Glutamatergic neuron (in vitro differentiated cells): ENCODE measurements at regions not wholly inside any gene's neighbourhood (a gene's known extent, or its start where the extent isn't known, plus 50 kb on each side); places are given as distances from the start of the nearest gene placed in this dataset.

Experiments
- DNase-seq: peaks from one replicate; pipeline ENCODE4 v3.0.0; 2022
- H3K27ac Mint-ChIP-seq: one replicate; pipeline ENCODE4 v1.8.0; 2020; ENCODE audit warnings: mild to moderate bottlenecking, mixed read lengths, inconsistent platforms; ENCODE audit not compliant: unreplicated experiment
- H3K27me3 Mint-ChIP-seq: one replicate; pipeline ENCODE4 v1.8.0; 2020; ENCODE audit warnings: mild to moderate bottlenecking, moderate library complexity, mixed read lengths, inconsistent platforms; ENCODE audit not compliant: unreplicated experiment
- H3K36me3 Mint-ChIP-seq: one replicate; pipeline ENCODE4 v1.8.0; 2020; ENCODE audit warnings: mild to moderate bottlenecking, mixed read lengths, inconsistent platforms; ENCODE audit not compliant: unreplicated experiment
- H3K4me1 Mint-ChIP-seq: one replicate; pipeline ENCODE4 v1.8.0; 2020; ENCODE audit warnings: mild to moderate bottlenecking, low read depth, mixed read lengths, inconsistent platforms; ENCODE audit not compliant: unreplicated experiment
- H3K4me3 Mint-ChIP-seq: one replicate; pipeline ENCODE4 v1.8.0; 2020; ENCODE audit warnings: mild to moderate bottlenecking, mixed read lengths, inconsistent platforms; ENCODE audit not compliant: unreplicated experiment
- H3K9me3 Mint-ChIP-seq: one replicate; pipeline ENCODE4 v1.8.0; 2020; ENCODE audit warnings: mild to moderate bottlenecking, moderate library complexity, mixed read lengths, inconsistent platforms; ENCODE audit not compliant: unreplicated experiment
- TF ChIP-seq, protein P1 (sequence below): fragments of 200-600 bp; sonication (generic); IDR thresholded peaks from one replicate; pipeline ENCODE4 v1.5.0; 2021; ENCODE audit not compliant: partially characterized antibody, unreplicated experiment

DNA sequence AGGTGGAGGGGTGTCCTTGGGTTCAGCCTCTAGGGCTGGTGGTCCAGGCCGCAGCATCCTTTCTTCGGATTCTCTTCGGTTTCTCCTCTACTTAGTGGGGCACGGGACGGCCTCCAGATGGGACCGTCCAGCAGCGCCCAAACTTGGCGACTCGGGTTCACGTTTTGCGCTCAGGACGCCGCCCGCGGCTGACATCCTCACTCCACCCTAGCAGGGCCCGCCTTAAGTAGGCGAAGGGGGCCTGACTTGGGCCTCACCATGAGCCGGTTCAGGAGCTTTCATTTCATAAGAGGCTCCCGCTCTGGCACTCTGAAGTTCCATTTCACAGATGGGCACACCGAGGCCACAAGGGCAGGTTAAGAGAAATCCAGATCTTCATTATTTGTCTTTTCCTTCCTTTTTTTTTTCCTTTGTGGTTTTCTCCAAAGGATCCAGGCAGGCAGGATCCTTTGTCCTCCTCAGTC is 141.2 kb downstream of the SEC14L1 start:
- Mint-ChIP-seq H3K9me3 (peaks cover 14% of the 10 kb centered on the region), H3K36me3 (peaks cover 5% of the 10 kb centered on the region), H3K4me3 (peak overlapping the region; percentile 81), H3K4me1 (no peaks in the 10 kb centered on the region), H3K27me3 (peaks cover 21% of the 10 kb centered on the region), H3K27ac (peak overlapping the region; percentile 48)
- DNase-seq: no peak
- TF ChIP-seq, protein P1, sequence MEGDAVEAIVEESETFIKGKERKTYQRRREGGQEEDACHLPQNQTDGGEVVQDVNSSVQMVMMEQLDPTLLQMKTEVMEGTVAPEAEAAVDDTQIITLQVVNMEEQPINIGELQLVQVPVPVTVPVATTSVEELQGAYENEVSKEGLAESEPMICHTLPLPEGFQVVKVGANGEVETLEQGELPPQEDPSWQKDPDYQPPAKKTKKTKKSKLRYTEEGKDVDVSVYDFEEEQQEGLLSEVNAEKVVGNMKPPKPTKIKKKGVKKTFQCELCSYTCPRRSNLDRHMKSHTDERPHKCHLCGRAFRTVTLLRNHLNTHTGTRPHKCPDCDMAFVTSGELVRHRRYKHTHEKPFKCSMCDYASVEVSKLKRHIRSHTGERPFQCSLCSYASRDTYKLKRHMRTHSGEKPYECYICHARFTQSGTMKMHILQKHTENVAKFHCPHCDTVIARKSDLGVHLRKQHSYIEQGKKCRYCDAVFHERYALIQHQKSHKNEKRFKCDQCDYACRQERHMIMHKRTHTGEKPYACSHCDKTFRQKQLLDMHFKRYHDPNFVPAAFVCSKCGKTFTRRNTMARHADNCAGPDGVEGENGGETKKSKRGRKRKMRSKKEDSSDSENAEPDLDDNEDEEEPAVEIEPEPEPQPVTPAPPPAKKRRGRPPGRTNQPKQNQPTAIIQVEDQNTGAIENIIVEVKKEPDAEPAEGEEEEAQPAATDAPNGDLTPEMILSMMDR: no peak

DNA sequence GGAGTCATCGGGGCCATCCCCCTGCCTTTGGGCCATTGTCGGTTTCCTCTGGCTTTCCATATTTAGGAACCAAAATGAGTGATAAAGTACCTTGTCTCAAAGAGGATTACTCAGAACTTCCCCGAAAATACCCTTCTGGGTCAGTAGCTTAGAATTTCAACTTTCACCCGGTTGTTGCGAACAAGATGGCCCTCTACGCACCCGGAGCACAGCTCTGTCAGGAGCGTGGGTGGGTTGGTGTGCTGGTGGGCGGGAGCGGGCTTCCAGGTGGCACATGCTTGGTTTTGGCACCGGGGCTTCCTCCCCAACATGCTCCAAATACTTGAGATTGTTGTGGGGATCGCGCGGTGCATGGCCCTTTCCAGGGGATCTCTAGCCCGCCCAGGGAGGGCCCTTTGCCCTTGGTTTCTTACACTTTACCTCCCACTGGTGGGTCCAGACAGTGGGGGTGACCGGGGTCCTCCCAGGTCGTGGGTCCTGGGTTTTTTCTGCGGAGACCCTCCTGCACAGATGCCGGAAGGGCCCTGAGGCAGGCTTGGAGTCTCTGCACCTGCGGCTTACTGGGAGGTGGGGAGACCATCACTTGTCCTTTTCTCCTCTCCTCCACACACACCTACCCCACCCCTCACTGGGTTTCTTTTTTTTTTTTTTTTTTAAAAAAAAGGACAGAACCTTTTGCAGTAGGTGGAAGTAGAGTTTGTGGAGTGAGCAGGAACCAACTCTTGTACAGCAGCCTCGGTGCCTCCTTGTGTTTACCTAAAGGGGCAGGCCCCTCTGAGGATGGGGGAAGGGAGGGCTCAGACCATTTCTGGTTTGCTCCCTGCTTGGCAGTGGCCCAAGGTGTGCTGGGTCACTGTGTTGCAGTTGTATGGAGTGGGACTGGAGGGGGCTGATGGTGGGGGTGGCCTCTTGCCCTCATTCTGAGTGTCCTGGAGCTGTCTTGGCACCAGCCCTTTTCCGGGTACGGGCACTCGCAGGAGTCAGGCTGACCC is 142.1 kb downstream of the SEC14L1 start:
- peaks cover 21% of the 10 kb centered on the region for H3K27me3 Mint-ChIP-seq
- H3K4me3 Mint-ChIP-seq: peak overlapping the region; percentile 81
- H3K9me3 Mint-ChIP-seq: peaks cover 14% of the 10 kb centered on the region
- H3K4me1 Mint-ChIP-seq: no peaks in the 10 kb centered on the region
- TF ChIP-seq, protein P1: no peak
- peaks cover 5% of the 10 kb centered on the region for H3K36me3 Mint-ChIP-seq
- DNase-seq: no peak
- no peak overlapping the region for H3K27ac Mint-ChIP-seq

DNA sequence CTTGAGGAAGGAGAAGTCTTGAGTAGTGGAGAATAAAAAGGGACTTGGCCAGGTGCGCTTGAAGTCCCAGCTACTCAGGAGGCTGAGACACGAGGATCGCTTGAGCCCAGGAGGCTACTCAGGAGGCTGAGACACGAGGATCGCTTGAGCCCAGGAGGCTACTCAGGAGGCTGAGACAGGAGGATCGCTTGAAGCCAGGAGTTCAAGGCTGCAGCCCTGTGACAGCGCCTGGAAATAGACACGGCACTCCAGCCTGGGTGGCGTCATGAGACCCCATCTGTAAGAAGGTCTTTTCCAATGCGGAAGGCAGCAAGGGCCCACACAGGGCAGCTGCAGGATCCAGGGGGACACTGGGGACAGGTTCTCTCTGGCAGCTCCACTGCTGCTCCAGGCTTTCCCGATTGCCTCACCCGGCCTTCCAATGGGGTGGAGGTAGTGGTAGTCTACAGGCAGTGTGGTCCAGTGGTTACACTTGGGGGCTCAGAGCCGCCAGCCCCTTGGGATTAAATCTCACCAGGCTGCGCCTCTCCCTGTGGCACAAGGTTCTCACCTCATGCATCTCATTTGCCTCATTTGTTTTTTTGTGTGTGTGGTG is 143.4 kb downstream of the SEC14L1 start:
- Mint-ChIP-seq H3K4me3 (no peak overlapping the region), H3K4me1 (no peaks in the 10 kb centered on the region), H3K9me3 (peaks cover 14% of the 10 kb centered on the region), H3K27me3 (peaks cover 21% of the 10 kb centered on the region), H3K27ac (no peak overlapping the region), H3K36me3 (peaks cover 5% of the 10 kb centered on the region)
- DNase-seq: no peak
- TF ChIP-seq, protein P1: no peak

DNA sequence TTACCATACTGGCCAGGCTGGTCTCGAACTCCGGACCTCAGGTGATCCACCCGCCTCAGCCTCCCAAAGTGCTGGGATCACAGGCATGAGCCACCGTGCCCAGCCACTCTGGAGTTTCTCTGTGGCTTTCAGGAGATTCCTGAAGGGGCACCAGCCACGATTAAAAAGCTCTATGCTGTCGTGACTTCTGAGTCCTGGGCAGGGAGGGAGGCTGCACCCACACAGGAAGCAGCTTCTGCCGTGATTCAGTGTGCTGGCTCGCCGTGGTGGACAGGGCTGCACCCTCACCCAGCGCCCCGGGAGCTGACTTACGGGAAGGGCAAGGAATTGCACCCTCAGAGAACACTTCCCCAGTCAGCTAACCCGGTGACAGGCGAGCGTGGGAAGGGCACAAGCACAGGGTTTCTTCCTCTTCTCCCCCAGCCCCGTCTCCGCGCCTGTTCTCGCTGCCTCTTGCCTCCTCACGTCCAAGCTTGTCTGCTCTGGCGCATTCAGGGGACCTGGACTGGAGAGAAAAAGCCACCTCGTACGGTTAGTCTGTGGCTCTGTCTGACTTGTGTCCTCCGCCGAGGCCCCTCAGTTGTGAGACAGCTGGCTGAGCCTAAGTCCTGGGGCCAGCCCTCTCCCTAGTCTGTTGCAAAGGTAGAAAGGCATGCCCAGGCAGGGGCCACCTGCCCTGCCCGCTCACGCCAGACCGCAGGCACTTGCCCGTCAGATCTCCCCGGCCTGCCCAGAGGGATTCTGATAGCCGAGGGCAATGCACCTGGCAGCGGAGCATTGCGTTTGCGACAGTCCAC is 145.0 kb downstream of the SEC14L1 start:
- no peaks in the 10 kb centered on the region for H3K36me3 Mint-ChIP-seq
- no peaks in the 10 kb centered on the region for H3K4me1 Mint-ChIP-seq
- no peak overlapping the region for H3K27ac Mint-ChIP-seq
- DNase-seq: no peak
- peaks cover 11% of the 10 kb centered on the region for H3K27me3 Mint-ChIP-seq
- TF ChIP-seq, protein P1: no peak
- H3K4me3 Mint-ChIP-seq: no peak overlapping the region
- peaks cover 9% of the 10 kb centered on the region for H3K9me3 Mint-ChIP-seq
